NOMO-1 (cell line): ENCODE measurements at regions not wholly inside any gene's neighbourhood (a gene's known extent, or its start where the extent isn't known, plus 50 kb on each side); places are given as distances from the start of the nearest gene placed in this dataset.

Experiments used
- DNase-seq, 2 experiments: peaks; one replicate each; lab custom pipeline; 2025; ENCODE audit not compliant: unreplicated experiment in 2 of 2; lab: John Stamatoyannopoulos, UW

GRCh38 chr5:4250254-4250653 is 654.6 kb downstream of the IRX1 start:
- DNase-seq, result no peak

- no peak for DNase-seq
Observed at GRCh38 chr5:4252385-4252784, 656.8 kb downstream of the IRX1 start.

- DNase-seq, result no peak
Observed at GRCh38 chr5:4254736-4255135, 659.1 kb downstream of the IRX1 start.

- no peak for DNase-seq
Observed at GRCh38 chr5:4255441-4255840, 659.8 kb downstream of the IRX1 start.

- DNase-seq, result no peak
Observed at GRCh38 chr5:4258170-4258569, 662.5 kb downstream of the IRX1 start.

- no peak for DNase-seq
Observed at GRCh38 chr5:4271193-4271592, 675.6 kb downstream of the IRX1 start.

- no peak for DNase-seq
Observed at GRCh38 chr5:4275232-4275631, 679.6 kb downstream of the IRX1 start.

GRCh38 chr5:4294878-4295277 is 699.2 kb downstream of the IRX1 start:
- no peak for DNase-seq

- peak; percentile 29 to 42 for DNase-seq
Observed at GRCh38 chr5:4295663-4296339, 700.2 kb downstream of the IRX1 start.

GRCh38 chr5:4306057-4306456 is 710.4 kb downstream of the IRX1 start:
- DNase-seq, result no peak

GRCh38 chr5:4309026-4309425 is 713.4 kb downstream of the IRX1 start:
- DNase-seq, result no peak

- DNase-seq, result no peak
Observed at GRCh38 chr5:4313138-4313537, 717.5 kb downstream of the IRX1 start.

- DNase-seq, result no peak
Observed at GRCh38 chr5:4319478-4320128, 724.0 kb downstream of the IRX1 start.

GRCh38 chr5:4330327-4330726 is 734.7 kb downstream of the IRX1 start:
- DNase-seq, result no peak

GRCh38 chr5:4335078-4335477 is 739.4 kb downstream of the IRX1 start:
- DNase-seq, result no peak

GRCh38 chr5:4337519-4337918 is 741.9 kb downstream of the IRX1 start:
- DNase-seq, result no peak

- no peak for DNase-seq
Observed at GRCh38 chr5:4339949-4340348, 744.3 kb downstream of the IRX1 start.

- DNase-seq, result no peak
Observed at GRCh38 chr5:4345850-4346249, 750.2 kb downstream of the IRX1 start.

- DNase-seq, result peak; percentile 80 to 97
Observed at GRCh38 chr5:4348423-4348822, 752.8 kb downstream of the IRX1 start.

GRCh38 chr5:4348919-4349318 is 753.3 kb downstream of the IRX1 start:
- DNase-seq, result peak; percentile 26 to 88

- DNase-seq, result no peak
Observed at GRCh38 chr5:4356201-4356600, 760.6 kb downstream of the IRX1 start.

- no peak for DNase-seq
Observed at GRCh38 chr5:4359847-4360246, 764.2 kb downstream of the IRX1 start.

GRCh38 chr5:4361753-4362152 is 766.1 kb downstream of the IRX1 start:
- no peak for DNase-seq
